HG02588 (cell line): ENCODE measurements at regions not wholly inside any gene's neighbourhood (a gene's known extent, or its start where the extent isn't known, plus 50 kb on each side); places are given as distances from the start of the nearest gene placed in this dataset.
A peak's percentile ranks its signal among the peaks of the same experiment; 100 is the strongest.
"Not testable (repeated sequence)": the region's sequence is repeated elsewhere in the genome, so short reads cannot be mapped to it uniquely, and the experiment has no call there.

Experiments used
- ATAC-seq: cut with Tn5 transposase; IDR thresholded peaks from one replicate; pipeline ENCODE4 v1.9.1; 2021; ENCODE audit warnings: mild to moderate bottlenecking, moderate library complexity; ENCODE audit not compliant: unreplicated experiment

DNA sequence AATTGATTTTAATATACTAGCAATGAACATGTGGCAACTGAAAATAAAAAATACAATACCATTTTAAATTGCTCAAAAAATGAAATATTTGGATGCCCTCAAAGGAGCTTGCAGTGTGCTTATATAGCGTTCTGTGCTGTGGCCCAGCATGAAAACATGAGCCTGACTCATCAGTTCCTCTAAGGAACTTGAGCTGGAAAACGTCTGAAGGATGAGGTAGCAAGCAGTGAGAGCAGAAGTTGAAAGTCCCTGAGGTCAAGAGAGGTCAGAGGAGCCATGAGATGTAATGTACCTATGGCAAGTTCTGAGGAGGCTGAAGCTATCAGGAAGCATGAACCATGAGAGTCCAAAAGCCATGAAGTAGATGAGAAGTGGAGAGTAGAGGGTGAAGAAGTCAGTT is 59.7 kb downstream of the HMGB3 start:
- ATAC-seq: no peak

DNA sequence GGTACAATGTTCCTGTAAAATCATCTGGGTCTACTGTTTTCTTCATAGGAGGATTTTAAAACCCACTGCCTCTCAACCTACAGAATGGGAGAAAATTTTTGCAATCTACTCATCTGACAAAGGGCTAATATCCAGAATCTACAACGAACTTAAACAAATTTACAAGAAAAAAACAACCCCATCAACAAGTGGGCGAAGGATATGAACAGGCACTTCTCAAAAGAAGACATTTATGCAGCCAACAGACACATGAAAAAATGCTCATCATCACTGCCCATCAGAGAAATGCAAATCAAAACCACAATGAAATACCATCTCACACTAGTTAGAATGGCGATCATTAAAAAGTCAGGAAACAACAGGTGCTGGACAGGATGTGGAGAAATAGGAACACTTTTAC is 83.2 kb downstream of the HMGB3 start:
- ATAC-seq: not testable (repeated sequence)

DNA sequence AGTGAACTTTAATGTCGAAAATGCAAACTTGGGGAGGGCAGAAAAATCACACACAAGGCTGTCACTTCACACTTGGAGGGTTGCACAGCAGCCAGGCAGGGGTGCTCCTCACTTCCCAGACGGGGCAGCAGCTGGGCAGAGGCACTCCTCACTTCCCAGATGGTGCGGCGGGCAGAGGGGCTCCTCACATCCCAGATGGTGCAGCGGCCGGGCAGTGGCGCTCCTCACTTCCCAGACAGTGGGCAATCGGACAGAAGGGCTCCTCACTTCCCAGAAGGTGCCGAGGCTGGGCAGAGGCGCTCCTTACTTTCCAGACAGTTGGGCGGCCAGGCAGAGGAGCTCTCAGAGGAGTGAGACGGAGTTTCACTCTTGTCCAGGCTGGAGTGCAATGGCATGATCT is 90.6 kb downstream of the HMGB3 start:
- no peak for ATAC-seq

DNA sequence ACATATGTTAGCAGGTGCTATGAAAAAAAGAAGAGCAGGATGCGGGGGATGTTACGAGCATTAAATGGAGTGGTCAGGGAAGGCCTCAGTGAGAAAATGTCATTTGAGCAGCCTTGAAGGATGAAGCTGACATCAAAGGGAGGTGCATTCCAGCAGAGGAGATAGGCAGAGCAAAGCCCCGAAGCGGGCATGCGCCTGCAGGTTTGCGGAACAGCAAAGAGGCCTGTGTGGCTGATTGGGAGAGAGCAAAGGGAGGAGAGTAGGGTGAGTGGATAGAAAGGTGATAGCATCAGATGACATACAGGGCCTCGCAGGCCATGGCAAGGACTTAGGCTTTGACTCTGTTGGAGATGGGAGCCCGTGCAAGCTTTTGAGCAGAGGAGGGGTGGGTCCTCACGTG is 95.4 kb upstream of the GPR50 start:
- ATAC-seq: no peak

DNA sequence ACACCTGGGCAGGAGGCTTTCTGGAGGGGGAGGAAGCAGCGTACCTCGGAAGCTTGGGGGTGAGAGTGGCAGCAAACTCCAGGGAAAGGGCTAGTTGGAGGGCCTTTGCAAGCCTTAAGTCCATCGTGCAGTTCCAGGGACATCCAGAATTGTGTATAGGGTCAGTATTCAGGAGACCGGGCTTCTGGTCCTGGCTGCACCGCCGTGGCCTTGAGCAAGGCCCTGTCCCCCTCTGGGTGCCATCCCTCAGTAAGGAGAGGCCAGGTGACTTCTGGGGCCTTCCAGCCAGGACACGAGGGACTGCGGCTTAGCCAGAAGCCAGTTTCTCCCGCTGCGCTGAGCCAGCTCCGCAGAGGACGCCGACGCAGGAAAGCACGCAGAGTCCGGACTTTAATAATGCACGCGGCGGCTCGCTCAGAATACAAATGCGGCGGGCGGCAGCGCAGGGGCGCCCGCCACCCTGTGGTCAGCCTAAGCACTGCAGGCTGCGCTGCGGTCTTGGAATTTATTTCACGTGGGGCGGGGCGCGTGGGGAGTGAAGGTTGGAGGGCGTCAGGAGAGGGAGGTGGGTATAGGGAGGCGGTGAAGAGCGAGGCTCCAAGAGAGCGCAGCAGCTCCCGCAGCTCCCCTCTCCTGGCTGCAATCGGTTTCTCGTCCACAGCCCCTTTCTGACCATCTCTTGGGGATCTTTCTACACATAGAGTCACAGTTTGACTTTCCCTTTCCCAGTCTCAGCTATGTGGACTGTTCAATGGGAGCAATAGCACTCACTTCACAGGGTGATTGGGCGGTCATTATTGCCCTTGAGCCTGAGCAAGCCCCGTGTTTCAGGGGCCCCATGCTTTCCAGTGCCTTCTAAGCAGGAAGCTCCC is 94.1 kb upstream of the GPR50 start:
- ATAC-seq: peak; percentile 85

DNA sequence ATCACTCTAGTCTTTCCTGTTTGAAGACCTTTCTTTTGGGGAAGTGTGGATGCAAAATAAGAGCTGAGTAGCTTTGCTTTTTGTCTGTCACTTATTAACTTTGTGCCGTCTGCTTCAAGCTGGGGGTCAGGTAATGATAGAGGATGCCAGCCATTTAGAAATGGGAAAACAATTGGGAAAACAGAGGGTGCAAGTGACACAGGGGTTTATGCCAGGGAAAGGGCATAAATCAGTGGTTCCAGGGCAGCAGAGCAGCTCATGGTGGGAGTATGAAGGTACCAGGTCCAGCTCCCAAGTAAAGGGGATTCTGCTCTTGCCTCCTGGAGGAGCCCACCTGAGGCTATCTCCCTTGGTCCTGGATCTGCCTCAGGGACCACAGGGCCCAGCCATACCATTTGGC is 91.9 kb upstream of the GPR50 start:
- ATAC-seq: no peak

DNA sequence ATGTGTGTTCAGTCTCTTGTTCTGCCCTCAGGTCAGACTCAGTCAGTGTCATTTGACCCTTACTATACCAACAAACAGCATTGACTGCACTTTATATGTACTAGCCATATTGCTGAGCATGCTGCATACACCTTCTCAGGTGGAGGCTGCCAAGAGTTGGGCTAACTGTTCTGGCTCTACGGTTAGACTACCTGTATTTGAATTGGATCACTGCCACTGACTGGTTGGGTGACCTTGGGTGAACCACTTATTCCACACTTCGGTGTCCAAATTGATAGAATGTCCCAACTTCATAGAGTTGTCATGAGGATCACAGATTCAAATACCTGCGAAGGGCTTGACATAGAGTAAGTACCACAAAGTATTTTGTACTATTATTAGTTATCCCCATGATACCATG is 91.2 kb upstream of the GPR50 start:
- ATAC-seq: no peak

DNA sequence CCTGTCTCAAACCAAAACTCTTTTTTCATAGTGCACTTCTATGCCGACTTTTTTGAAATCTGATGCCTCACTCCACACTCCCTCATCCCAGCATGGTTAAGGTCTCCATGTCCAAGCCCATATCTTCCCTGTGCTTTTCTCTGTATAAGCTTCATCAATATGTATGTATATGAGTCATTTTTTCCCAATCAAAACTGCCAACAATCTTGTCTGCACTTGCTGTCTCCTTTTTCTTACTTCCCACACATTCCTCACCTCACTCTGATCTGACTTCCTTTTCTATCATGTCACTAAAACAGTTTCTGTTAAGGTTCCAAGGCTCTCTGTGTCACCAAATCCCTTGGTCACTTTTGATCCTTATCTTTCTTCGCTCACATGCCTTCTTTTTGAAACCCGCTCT is 88.2 kb upstream of the GPR50 start:
- ATAC-seq: no peak

DNA sequence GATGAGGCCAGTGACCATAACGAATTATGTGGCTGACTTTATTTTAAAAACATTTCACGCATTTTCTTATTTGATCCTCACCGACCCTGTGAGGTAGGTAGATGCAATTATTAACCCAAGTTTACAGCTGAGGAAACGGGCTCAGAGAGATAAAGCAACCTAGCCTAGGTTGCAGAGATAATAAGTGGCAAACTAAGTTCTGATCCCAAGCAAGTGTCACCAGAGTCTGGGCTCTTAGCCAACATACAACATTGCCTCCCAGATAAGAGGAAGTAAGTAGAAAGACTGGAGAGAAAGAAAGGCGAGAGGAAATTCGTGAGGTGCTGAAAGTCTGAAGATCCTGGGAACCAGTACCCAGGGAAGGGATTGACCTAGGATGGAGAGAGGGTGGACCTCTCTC is 77.4 kb upstream of the GPR50 start:
- no peak for ATAC-seq

DNA sequence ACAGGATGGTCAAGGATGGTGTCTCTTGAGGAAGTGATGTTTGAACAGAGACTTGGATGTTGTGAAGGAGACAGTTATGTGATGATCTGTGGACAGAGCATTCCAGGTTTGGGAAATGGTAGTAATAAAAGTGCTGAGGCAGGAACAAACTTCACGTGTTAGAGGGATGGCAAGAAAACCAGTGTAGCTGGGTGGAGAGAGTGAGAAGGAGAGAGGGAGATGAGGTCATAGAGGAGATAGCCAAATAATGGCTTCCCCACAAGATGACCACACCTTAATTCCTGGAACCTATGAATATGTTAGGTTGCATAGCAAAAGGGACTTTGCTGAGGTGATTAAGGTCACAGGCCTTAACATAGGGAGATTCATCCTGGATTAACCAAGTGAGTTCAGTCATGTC is 75.6 kb upstream of the GPR50 start:
- ATAC-seq: no peak

DNA sequence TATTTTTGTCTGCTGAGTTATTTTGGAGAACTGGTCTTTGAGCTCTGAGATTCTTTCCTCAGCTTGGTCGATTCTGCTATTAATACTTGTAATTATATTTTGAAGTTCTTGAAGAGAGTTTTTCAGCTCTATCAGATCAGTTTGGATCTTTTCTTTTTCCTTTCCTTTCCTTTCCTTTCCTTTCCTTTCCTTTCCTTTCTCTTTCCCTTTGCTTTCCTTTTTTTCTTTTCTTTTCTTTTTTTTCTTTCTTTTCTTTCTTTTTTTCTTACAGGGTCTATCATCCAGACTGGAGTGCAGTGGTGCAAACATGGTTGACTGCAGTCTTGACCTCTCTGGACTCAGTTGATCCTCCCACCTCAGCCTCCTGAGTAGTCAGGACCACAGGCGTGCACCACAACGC is 63.2 kb upstream of the GPR50 start:
- ATAC-seq: not testable (repeated sequence)
